H1 (cell line): ENCODE measurements at regions not wholly inside any gene's neighbourhood (a gene's known extent, or its start where the extent isn't known, plus 50 kb on each side); places are given as distances from the start of the nearest gene placed in this dataset.

Experiments
- CTCF ChIA-PET: fragments of 300-600 bp; sonication (Branson Sonifier 250); formaldehyde crosslinking; loops from one replicate; lab custom pipeline; 2021; ENCODE audit not compliant: partially characterized antibody; lab: Charles Lee
- POLR2A ChIA-PET: fragments of 300-600 bp; sonication (Branson Sonifier 250); formaldehyde crosslinking; loops from one replicate; lab custom pipeline; 2021; ENCODE audit warnings: inconsistent platforms; ENCODE audit not compliant: partially characterized antibody; lab: Charles Lee
- DNase-seq, 2 experiments: peaks; one replicate each; pipeline versions ENCODE4 v3.0.0 to v3.0.0-alpha.2; 2010 to 2022; ENCODE audit warnings: low spot score in 2 of 2, low read depth in 1 of 2, mixed read lengths in 1 of 2
- FAIRE-seq: peaks from 2 replicates; lab custom pipeline; 2011; peaks lifted over from hg19 to GRCh38; lab: Jason Lieb, UNC
- H2AFZ ChIP-seq: 2 replicates; pipeline ENCODE4 v1.8.1; 2012; ENCODE audit warnings: low read length, inconsistent platforms
- H2AK5ac ChIP-seq: 2 replicates; pipeline ENCODE4 v1.6.1; 2013; ENCODE audit warnings: low read depth, low read length
- H2BK120ac ChIP-seq: replicated peaks from 2 replicates; pipeline ENCODE3; 2013; ENCODE audit warnings: low read depth, low read length, inconsistent platforms
- H2BK12ac ChIP-seq: 2 replicates; pipeline ENCODE4 v1.6.1; 2013; ENCODE audit warnings: low read depth, low read length
- H2BK15ac ChIP-seq: 2 replicates; pipeline ENCODE4 v1.6.1; 2013; ENCODE audit warnings: low read length
- H2BK20ac ChIP-seq: 2 replicates; pipeline ENCODE4 v1.6.1; 2013; ENCODE audit warnings: low read length
- H2BK5ac ChIP-seq: 2 replicates; pipeline ENCODE4 v1.6.1; 2013; ENCODE audit warnings: low read depth, low read length
- H3K14ac ChIP-seq: 2 replicates; pipeline ENCODE4 v1.6.1; 2013; ENCODE audit warnings: inconsistent platforms; ENCODE audit not compliant: insufficient read length
- H3K18ac ChIP-seq: 2 replicates; pipeline ENCODE4 v1.6.1; 2013; ENCODE audit warnings: low read length; ENCODE audit errors: extremely low read depth
- H3K23ac ChIP-seq: 2 replicates; pipeline ENCODE4 v1.6.1; 2013; ENCODE audit warnings: inconsistent platforms; ENCODE audit not compliant: insufficient read length
- H3K23me2 ChIP-seq: 2 replicates; pipeline ENCODE4 v1.6.1; 2013; ENCODE audit warnings: low read depth, low read length
- H3K27ac ChIP-seq: 2 replicates; pipeline ENCODE4 v1.6.1; 2011; ENCODE audit warnings: low read depth, low read length, inconsistent platforms
- H3K27me3 ChIP-seq, 4 experiments: replicated peaks in 1 of 4; 1 replicate in 1 of 4; 2 replicates in 3 of 4; pipeline versions ENCODE4 v1.6.1 to v1.8.1; 2011 to 2013; ENCODE audit warnings: low read length in 3 of 4, mild to moderate bottlenecking in 3 of 4, inconsistent platforms in 2 of 4, mixed read lengths in 2 of 4, moderate library complexity in 1 of 4; ENCODE audit not compliant: control insufficient read depth in 3 of 4, insufficient read depth in 3 of 4; ENCODE audit errors: extremely low read depth in 1 of 4
- H3K36me3 ChIP-seq, 4 experiments: 2 replicates each; pipeline versions ENCODE4 v1.6.1 to v1.8.1; 2011 to 2013; ENCODE audit warnings: mild to moderate bottlenecking in 4 of 4, low read length in 3 of 4, moderate library complexity in 2 of 4, control low read depth in 1 of 4, inconsistent platforms in 1 of 4; ENCODE audit not compliant: insufficient read depth in 4 of 4, control insufficient read depth in 2 of 4
- H3K4ac ChIP-seq: replicated peaks from 2 replicates; pipeline ENCODE3; 2013; ENCODE audit warnings: low read length, low read depth, mixed read lengths, inconsistent platforms; ENCODE audit not compliant: insufficient read length
- H3K4me1 ChIP-seq, 4 experiments: replicated peaks in 1 of 4; 1 replicate in 1 of 4; 2 replicates in 3 of 4; pipeline versions ENCODE4 v1.6.1 to v1.8.1; 2011 to 2013; ENCODE audit warnings: low read length in 3 of 4, inconsistent platforms in 2 of 4, mixed read lengths in 1 of 4; ENCODE audit not compliant: insufficient read depth in 4 of 4, control insufficient read depth in 3 of 4
- H3K4me2 ChIP-seq, 2 experiments: 2 replicates each; pipeline versions ENCODE4 v1.6.1 to v1.8.1; 2011 to 2013; ENCODE audit warnings: low read depth in 2 of 2, low read length in 2 of 2, control low read depth in 1 of 2, inconsistent platforms in 1 of 2, mild to moderate bottlenecking in 1 of 2; ENCODE audit not compliant: insufficient read depth in 1 of 2
- H3K4me3 ChIP-seq, 4 experiments: fragments of 200-600, 300-600 bp in 1 of 4; sonication (generic), shearing (Covaris generic), sonication (Bioruptor Twin) in 1 of 4; 2 replicates each; pipeline versions ENCODE4 v1.5.1 to v1.8.1; 2011 to 2016; ENCODE audit warnings: low read length in 4 of 4, low read depth in 3 of 4, control low read depth in 2 of 4, inconsistent platforms in 2 of 4, mild to moderate bottlenecking in 2 of 4, mixed read lengths in 1 of 4, moderate library complexity in 1 of 4; ENCODE audit not compliant: insufficient read depth in 2 of 4; ENCODE audit errors: extremely low read depth in 1 of 4
- H3K56ac ChIP-seq: replicated peaks from 2 replicates; pipeline ENCODE3; 2013; ENCODE audit warnings: low read depth, mild to moderate bottlenecking, mixed read lengths, low read length, inconsistent platforms; ENCODE audit not compliant: insufficient read length
- H3K79me1 ChIP-seq: 2 replicates; pipeline ENCODE4 v1.6.1; 2013; ENCODE audit warnings: low read depth, low read length, control low read depth
- H3K79me2 ChIP-seq, 2 experiments: 2 replicates each; pipeline versions ENCODE4 v1.6.1 to v1.8.1; 2012 to 2013; ENCODE audit warnings: low read length in 2 of 2, mild to moderate bottlenecking in 2 of 2, inconsistent platforms in 1 of 2; ENCODE audit not compliant: insufficient read depth in 2 of 2, control insufficient read depth in 1 of 2
- H3K9ac ChIP-seq, 4 experiments: replicated peaks in 1 of 4; 1 replicate in 1 of 4; 2 replicates in 3 of 4; pipeline versions ENCODE4 v1.6.1 to v1.8.1; 2011 to 2013; ENCODE audit warnings: low read depth in 3 of 4, low read length in 3 of 4, control low read depth in 2 of 4, mild to moderate bottlenecking in 2 of 4, moderate library complexity in 2 of 4, inconsistent platforms in 1 of 4; ENCODE audit errors: extremely low read depth in 1 of 4
- H3K9me3 ChIP-seq, 2 experiments: 2 replicates each; pipeline versions ENCODE4 v1.6.1 to v1.8.1; 2012 to 2013; ENCODE audit warnings: mild to moderate bottlenecking in 2 of 2, moderate library complexity in 2 of 2, control low read depth in 1 of 2, inconsistent platforms in 1 of 2, low read depth in 1 of 2, low read length in 1 of 2, mixed read lengths in 1 of 2; ENCODE audit not compliant: insufficient read depth in 2 of 2
- H4K20me1 ChIP-seq, 2 experiments: replicated peaks in 1 of 2; 2 replicates each; pipeline versions ENCODE3 to v1.8.1; 2011 to 2013; ENCODE audit warnings: inconsistent platforms in 2 of 2, low read length in 2 of 2, mild to moderate bottlenecking in 1 of 2; ENCODE audit not compliant: insufficient read depth in 2 of 2, control insufficient read depth in 1 of 2
- H4K5ac ChIP-seq: 2 replicates; pipeline ENCODE4 v1.6.1; 2013; ENCODE audit warnings: low read length, low read depth, mixed read lengths, inconsistent platforms; ENCODE audit not compliant: insufficient read length
- H4K8ac ChIP-seq: 2 replicates; pipeline ENCODE4 v1.8.0; 2013; ENCODE audit warnings: mild to moderate bottlenecking, moderate library complexity, low read length, inconsistent platforms; ENCODE audit not compliant: insufficient read depth; ENCODE audit errors: extremely low read depth
- H4K91ac ChIP-seq: replicated peaks from 2 replicates; pipeline ENCODE3; 2013; ENCODE audit warnings: low read length, mixed read lengths, inconsistent platforms; ENCODE audit not compliant: insufficient read length
- CBX5 ChIP-seq: fragments of 300-800, 300-1000 bp; sonication (generic); IDR thresholded peaks from 2 replicates; pipeline ENCODE4 v1.7.1; 2016; ENCODE audit warnings: antibody characterized with exemption, low read length, low read depth
- NANOG ChIP-seq: IDR thresholded peaks from 2 replicates; pipeline ENCODE4 v1.6.1; 2011; ENCODE audit warnings: low read length, low read depth, mild to moderate bottlenecking, inconsistent platforms; ENCODE audit not compliant: insufficient read depth, poor library complexity, severe bottlenecking
- NRF1 ChIP-seq: IDR thresholded peaks from 2 replicates; pipeline ENCODE4 v1.6.1; 2011; ENCODE audit warnings: mild to moderate bottlenecking, low read depth, low read length, improper control_type of control experiment
- SIN3A ChIP-seq, 2 experiments: IDR thresholded peaks in 1 of 2; conservative IDR thresholded peaks in 1 of 2; 2 replicates each; pipeline ENCODE4 v1.6.1; 2011 to 2012; ENCODE audit warnings: low read length in 2 of 2, improper control_type of control experiment in 1 of 2, low read depth in 1 of 2, mild to moderate bottlenecking in 1 of 2
- SP2 ChIP-seq: IDR thresholded peaks from 2 replicates; pipeline ENCODE4 v1.6.1; 2012; ENCODE audit warnings: mild to moderate bottlenecking, low read length, inconsistent platforms
- TAF7 ChIP-seq: optimal IDR thresholded peaks from 2 replicates; pipeline ENCODE3; 2011; ENCODE audit warnings: low read depth, mild to moderate bottlenecking, inconsistent platforms, low read length, moderate library complexity, borderline replicate concordance
- YY1 ChIP-seq: IDR thresholded peaks from 2 replicates; pipeline ENCODE4 v1.6.1; 2011; ENCODE audit warnings: low read depth, mild to moderate bottlenecking, low read length
- WGBS, 2 experiments: shearing (Covaris generic) in 1 of 2; methylation state at CpG; one replicate each; pipeline versions ENCODE4 v1.1.6 to v1.1.7; 2013 to 2015; ENCODE audit warnings: low lambda C conversion rate in 2 of 2, mixed read lengths in 2 of 2, inconsistent platforms in 1 of 2, low coverage in 1 of 2, missing lambda C conversion rate in 1 of 2; ENCODE audit not compliant: insufficient replicate concordance in 2 of 2, insufficient coverage in 1 of 2, insufficient read length in 1 of 2; ENCODE audit errors: extremely low coverage in 1 of 2, missing lambda C conversion rate in 1 of 2; 5-methylcytosine and 5-hydroxymethylcytosine counted together
- TF ChIP-seq, protein P1 (sequence below): IDR thresholded peaks from 2 replicates; pipeline ENCODE4 v1.6.1; 2012; ENCODE audit warnings: inconsistent platforms

DNA sequence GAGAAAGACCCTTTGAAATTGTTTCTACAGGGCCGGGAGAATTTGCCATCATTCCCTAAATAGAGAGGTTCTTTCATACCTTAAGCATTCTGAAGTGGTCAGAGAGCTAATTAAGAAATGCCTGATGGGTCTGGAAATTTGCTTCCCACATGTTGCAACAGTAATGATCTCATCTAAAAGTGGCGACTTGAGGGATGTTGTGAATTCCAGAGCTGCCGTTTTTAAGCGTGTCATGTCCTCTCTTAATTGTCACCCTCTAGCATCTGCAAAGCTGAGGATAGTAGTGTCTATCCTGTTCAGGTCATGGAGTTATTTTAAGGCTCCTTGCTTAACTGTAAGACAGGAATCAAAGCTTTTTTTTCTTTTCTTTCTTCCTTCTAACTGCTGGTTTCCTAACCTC is 60.4 kb downstream of the FOS start:
- DNase-seq (no peak), FAIRE-seq (no peak)
- Histone ChIP-seq H2AK5ac (no peak overlapping the region), H3K4ac (no peak overlapping the region), H2BK12ac (no peak overlapping the region), H3K27ac (no peak overlapping the region), H3K79me1 (no peaks in the 10 kb centered on the region), H3K4me3 (no peak overlapping the region), H3K14ac (no peak overlapping the region), H4K91ac (no peak overlapping the region), H3K4me1 (peaks cover 0 to 4% (median under 1%) of the 10 kb centered on the region in 4 experiments; a peak in 1 of 7 replicates), H3K23me2 (no peaks in the 10 kb centered on the region), H3K4me2 (no peak overlapping the region), H3K36me3 (no peaks in the 10 kb centered on the region), H2BK20ac (no peak overlapping the region), H3K18ac (no peak overlapping the region), H2AFZ (no peak overlapping the region), H2BK5ac (no peak overlapping the region), H2BK15ac (no peak overlapping the region), H3K9me3 (no peaks in the 10 kb centered on the region; a peak in 1 of 4 replicates), H3K56ac (no peak overlapping the region), H3K23ac (no peak overlapping the region), H3K79me2 (no peaks in the 10 kb centered on the region), H4K5ac (no peak overlapping the region), H4K20me1 (no peaks in the 10 kb centered on the region), H3K9ac (no peak overlapping the region), H2BK120ac (no peak overlapping the region), H3K27me3 (no peaks in the 10 kb centered on the region), H4K8ac (no peak overlapping the region)
- ChIA-PET CTCF (interaction anchor here (1.3 to 1.5 kb wide), 2 partner anchors 10 to 30 kb away, joined by 4 read pairs; no protein-coding TSS in a partner anchor), POLR2A (no interaction called here)
- 83% methylated on average over 4 of the region's 4 CpGs; no CpG with 5 or more reads in 1 of the 2 experiments for WGBS, 2 experiments
- no peak for TF ChIP-seq NRF1
- TF ChIP-seq YY1 = no peak
- no peak for TF ChIP-seq SP2
- TF ChIP-seq NANOG = no peak
- TF ChIP-seq SIN3A (conservative IDR thresholded peaks at IDR 0.05 in 1 of 2, IDR thresholded peaks at IDR 0.05 in 1 of 2; ENCODE audit: low read depth in 1 of 2, low read length in 2 of 2) = no peak
- TF ChIP-seq, protein P1, sequence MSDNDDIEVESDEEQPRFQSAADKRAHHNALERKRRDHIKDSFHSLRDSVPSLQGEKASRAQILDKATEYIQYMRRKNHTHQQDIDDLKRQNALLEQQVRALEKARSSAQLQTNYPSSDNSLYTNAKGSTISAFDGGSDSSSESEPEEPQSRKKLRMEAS = no peak
- no peak for TF ChIP-seq CBX5
- no peak for TF ChIP-seq TAF7
